PFSK-1 (cell line): ENCODE measurements at regions not wholly inside any gene's neighbourhood (a gene's known extent, or its start where the extent isn't known, plus 50 kb on each side); places are given as distances from the start of the nearest gene placed in this dataset.

Source experiments
- FOXP2 ChIP-seq: optimal IDR thresholded peaks from 2 replicates; pipeline ENCODE3; 2011; ENCODE audit warnings: borderline replicate concordance, control low read depth, inconsistent platforms; ENCODE audit not compliant: insufficient read depth; ENCODE audit errors: extremely low read length, extremely low read depth
- POLR2AphosphoS5 ChIP-seq: IDR thresholded peaks from 2 replicates; pipeline ENCODE4 v1.6.1; 2012; ENCODE audit warnings: low read depth, mild to moderate bottlenecking, control low read depth, low read length, moderate library complexity

GRCh38 chr5:15026944-15027343, 155.4 kb upstream of the ANKH start:
- TF ChIP-seq POLR2AphosphoS5, result no peak
- TF ChIP-seq FOXP2, result no peak
